GM12875 (cell line): ENCODE measurements at regions not wholly inside any gene's neighbourhood (a gene's known extent, or its start where the extent isn't known, plus 50 kb on each side); places are given as distances from the start of the nearest gene placed in this dataset.
"Not testable (repeated sequence)": the region's sequence is repeated elsewhere in the genome, so short reads cannot be mapped to it uniquely, and the experiment has no call there.

Source experiments
- H3K4me3 ChIP-seq: one replicate; pipeline ENCODE4 v1.5.1; 2011; ENCODE audit warnings: low read depth, low read length, control low read depth
- CTCF ChIP-seq: IDR thresholded peaks from 2 replicates; pipeline ENCODE4 v1.5.1; 2011; ENCODE audit warnings: low read depth, mild to moderate bottlenecking, control low read depth, inconsistent platforms, low read length, moderate library complexity, borderline replicate concordance; ENCODE audit not compliant: insufficient read depth

DNA sequence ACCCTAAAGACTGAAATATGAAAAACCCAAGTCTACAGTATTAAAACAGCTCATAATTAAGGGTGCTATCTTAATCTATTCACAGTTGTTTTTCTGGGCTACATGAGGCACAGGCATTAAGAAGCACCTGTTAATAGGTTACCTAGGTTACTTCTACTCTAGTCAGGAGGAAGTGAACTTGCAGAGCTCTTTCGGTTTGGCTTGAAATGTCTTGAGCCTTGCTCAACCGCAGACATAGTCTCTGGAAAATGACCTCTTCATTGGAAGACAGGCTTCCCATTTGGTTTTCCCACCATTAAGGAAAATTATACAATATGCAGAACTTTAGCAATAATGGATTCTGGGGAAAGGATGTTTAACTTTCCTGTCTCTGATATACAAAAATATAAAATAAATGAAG is 142.3 kb upstream of the KCNJ3 start:
- TF ChIP-seq CTCF = no peak
- H3K4me3 ChIP-seq = no peak overlapping the region

- no peak for TF ChIP-seq CTCF
- no peak overlapping the region for H3K4me3 ChIP-seq
Observed at GRCh38 chr2:154556607-154557006, 141.9 kb upstream of the KCNJ3 start.

- no peak overlapping the region for H3K4me3 ChIP-seq
- no peak for TF ChIP-seq CTCF
Observed at GRCh38 chr2:154557906-154558305, 140.6 kb upstream of the KCNJ3 start.

DNA sequence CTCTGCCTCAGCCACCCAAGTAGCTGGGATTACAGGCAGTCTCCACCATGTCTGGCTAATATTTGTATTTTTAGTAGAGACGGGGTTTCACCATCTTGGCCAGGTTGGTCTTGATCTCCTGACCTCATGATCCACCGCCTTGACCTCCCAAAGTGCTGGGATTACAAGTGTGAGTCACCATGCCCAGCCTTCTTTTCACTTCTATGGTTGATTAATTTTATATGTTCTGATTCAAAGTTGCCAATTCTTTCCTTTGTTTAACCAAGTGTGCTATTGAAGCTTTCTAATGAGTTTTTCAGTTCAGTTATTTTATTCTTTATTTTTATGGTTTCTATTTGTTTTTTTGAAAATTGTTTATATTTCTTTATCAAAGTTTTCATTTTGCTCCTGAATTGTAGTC is 133.1 kb upstream of the KCNJ3 start:
- TF ChIP-seq CTCF = no peak
- no peak overlapping the region for H3K4me3 ChIP-seq

- TF ChIP-seq CTCF = no peak
Observed at GRCh38 chr2:154568413-154568812, 130.1 kb upstream of the KCNJ3 start.

GRCh38 chr2:154570501-154570900 is 128.0 kb upstream of the KCNJ3 start:
- no peak for TF ChIP-seq CTCF
- no peak overlapping the region for H3K4me3 ChIP-seq

More at GRCh38 chr2:154568413-154568812, 130.1 kb upstream of the KCNJ3 start:
- no peak overlapping the region for H3K4me3 ChIP-seq

DNA sequence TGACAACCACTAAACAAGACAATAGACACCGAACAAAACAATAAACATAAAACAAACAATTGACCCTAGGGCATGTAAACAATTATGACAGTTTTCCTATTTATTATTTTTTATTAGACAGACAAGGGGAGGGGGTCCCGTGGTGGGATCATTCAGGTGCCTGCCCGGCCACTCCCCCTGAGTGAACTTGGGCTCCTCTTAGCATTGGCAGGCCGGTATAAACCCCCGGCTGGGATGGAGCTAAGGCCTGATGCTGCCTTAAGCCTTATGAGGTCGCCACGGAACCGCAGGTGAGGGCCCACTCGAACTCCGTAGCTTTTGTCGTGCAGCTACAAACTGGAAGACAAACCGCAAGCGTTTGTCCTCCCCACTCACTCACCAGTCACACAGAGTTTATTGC is 121.8 kb upstream of the KCNJ3 start:
- H3K4me3 ChIP-seq = not testable (repeated sequence)

DNA sequence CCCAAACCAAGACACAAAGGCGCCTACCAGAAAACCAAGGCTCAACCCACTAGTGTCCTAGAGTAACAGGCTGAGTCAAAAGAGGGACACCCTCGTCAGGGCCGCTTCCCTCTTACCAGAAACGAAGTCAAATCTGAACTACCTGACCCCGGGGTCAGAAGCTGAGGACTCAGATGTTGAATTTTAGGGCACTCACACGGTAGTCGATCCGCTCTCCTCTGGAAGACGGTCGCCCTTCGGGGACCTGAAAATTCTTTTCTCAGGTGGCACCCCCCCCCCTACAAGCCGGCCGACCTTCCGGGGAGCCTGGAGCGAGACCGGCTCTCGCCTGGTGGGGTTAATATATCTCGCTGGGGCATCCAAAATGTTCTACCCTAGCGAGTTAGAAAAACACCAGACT is 121.1 kb upstream of the KCNJ3 start:
- TF ChIP-seq CTCF = no peak
- H3K4me3 ChIP-seq = no peak overlapping the region
